ENCODE measurements at regions not wholly inside any gene's neighbourhood (a gene's known extent, or its start where the extent isn't known, plus 50 kb on each side); places are given as distances from the start of the nearest gene placed in this dataset.

DNA sequence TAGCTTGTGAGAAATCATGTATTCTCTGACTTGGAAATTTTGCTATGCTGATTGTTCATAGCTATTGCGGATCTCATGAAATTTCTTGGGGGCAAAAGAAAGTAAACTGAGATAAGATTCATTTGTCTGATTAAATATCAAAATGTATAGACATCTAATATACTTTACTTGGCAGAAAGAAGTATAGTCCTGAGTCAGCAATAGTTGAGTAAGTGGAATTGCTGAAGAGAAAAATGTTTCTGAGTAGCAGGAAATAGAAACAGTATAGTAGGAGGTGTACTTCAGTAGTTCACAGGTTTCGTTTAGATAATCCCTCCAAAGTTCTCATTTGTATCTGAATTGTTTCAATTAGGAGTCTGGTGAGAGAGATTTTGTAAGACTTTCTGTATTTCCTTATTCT is 705.9 kb downstream of the MCTP2 start:
- TF ChIP-seq POLR2A (IDR thresholded peaks at IDR 0.05) = no peak
- TF ChIP-seq, protein P1, sequence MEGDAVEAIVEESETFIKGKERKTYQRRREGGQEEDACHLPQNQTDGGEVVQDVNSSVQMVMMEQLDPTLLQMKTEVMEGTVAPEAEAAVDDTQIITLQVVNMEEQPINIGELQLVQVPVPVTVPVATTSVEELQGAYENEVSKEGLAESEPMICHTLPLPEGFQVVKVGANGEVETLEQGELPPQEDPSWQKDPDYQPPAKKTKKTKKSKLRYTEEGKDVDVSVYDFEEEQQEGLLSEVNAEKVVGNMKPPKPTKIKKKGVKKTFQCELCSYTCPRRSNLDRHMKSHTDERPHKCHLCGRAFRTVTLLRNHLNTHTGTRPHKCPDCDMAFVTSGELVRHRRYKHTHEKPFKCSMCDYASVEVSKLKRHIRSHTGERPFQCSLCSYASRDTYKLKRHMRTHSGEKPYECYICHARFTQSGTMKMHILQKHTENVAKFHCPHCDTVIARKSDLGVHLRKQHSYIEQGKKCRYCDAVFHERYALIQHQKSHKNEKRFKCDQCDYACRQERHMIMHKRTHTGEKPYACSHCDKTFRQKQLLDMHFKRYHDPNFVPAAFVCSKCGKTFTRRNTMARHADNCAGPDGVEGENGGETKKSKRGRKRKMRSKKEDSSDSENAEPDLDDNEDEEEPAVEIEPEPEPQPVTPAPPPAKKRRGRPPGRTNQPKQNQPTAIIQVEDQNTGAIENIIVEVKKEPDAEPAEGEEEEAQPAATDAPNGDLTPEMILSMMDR (IDR thresholded peaks at IDR 0.05) = no peak
